Pons (tissue), 1 donor: ENCODE measurements at regions not wholly inside any gene's neighbourhood (a gene's known extent, or its start where the extent isn't known, plus 50 kb on each side); places are given as distances from the start of the nearest gene placed in this dataset.
A peak's percentile ranks its signal among the peaks of the same experiment; 100 is the strongest.
"Not testable (repeated sequence)": the region's sequence is repeated elsewhere in the genome, so short reads cannot be mapped to it uniquely, and the experiment has no call there.

Experiments used
- DNase-seq: peaks from one replicate; pipeline ENCODE4 v3.0.0-alpha.2; 2016; ENCODE audit warnings: low spot score

DNA sequence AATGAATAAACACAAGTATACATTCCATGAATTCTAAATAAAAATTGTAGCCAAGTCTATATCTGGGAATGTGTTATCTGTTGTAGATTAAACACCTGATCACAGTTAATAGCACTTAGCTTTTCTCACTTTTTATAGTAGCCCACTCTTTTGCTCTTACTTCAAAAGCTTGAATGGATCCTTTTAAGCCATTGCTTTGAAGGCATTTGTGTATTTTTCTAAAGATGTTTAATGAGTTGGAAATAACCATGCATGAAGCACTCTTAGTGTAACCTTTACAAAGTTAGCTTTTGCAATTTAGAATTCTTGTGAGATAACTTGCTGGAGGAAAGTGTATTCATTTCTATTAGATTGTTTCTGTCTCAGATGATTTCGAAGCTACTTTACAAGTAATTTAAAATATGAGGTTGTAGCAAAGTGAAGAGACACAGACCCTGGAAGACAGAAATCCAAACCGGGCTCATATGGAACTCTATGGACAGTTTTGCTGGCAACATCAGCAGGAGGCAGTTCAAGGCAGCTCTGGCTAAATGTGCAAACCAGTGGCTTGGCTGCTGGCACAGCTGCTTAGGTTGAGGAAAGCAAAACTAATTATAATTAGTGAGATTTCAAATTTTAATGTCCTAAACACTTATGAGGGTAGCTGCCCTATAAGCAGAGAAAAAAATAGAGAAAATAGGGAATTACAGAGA is 469.8 kb upstream of the ZEB2 start:
- no peak for DNase-seq

DNA sequence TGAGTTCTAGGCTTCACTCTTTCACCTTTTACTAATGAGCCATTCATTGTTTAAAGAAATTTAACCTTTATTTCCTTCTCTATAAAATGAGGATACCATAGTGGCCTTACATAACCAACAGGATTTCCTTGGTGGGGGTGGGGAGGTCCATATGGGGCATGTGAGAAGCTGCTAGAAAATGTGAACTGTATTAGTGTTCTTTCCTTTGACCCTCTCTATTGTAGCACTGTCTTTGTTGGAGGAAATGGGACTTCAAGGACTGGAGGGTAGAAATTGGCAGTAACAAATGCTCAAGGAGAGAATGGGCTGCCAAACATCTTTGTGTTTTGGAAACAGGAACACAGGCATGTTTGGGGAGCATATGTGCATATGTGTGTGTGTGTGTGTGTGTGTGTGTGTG is 468.7 kb upstream of the ZEB2 start:
- no peak for DNase-seq

GRCh38 chr2:144986691-144987090 is 466.8 kb upstream of the ZEB2 start:
- no peak for DNase-seq

GRCh38 chr2:144984038-144984437 is 464.1 kb upstream of the ZEB2 start:
- DNase-seq = no peak

- DNase-seq = no peak
Measured at GRCh38 chr2:144983107-144983506, 463.2 kb upstream of the ZEB2 start.

DNA sequence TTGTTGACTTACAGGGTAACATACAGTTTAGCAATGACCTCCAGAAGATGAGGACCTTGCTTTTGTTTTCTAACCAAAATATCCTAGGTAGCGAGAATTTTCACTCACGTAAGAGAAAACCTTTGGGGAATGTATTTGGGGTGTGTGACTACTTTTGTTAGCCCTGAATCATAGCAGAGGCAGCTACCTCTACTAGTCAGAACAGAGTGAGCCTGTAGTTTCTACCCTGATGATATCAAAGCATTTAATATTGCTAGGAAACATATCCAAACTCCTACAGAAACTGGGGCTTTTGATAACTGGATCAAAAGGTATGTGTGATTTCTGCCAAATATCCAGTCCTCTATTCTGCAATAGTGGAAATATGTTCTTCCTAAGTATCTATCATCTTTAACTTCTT is 462.6 kb upstream of the ZEB2 start:
- DNase-seq = no peak

DNA sequence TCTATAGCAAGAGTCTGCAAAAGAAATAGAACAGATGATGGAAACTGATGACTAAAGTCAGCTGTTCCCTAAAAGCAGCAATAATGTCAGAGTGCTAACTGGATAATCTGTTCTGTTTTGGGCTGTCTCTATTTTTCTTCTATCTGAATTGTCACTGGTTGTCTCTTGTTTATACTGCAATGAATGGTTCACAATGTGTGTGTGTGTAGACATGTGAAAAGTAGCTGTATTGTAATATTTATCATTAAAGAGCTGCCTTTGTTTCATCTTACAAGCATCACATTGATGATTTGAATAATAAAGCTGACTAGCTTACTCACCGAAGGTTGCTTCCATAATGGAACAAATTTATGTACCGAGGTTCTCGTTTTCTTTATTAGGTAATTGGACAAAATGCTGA is 456.0 kb upstream of the ZEB2 start:
- DNase-seq = peak; percentile 96

DNA sequence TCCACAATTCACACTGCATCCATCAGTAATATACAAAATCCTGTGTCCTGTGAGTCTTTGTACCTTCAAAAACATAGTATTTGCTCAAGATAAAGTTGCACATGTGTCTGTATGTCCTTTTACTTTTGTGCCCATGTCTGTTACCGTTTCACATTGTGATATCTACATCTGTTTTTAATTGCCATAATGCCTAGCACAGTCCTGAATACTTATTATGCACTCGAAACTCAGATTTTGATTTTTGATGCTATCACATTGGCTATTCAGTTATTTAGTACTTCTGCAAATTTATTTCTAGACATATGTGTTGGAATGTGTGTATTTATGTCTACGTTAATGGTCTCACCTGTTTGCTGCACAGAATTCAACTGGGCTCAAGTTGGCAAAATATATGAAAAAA is 452.8 kb upstream of the ZEB2 start:
- DNase-seq = no peak

DNA sequence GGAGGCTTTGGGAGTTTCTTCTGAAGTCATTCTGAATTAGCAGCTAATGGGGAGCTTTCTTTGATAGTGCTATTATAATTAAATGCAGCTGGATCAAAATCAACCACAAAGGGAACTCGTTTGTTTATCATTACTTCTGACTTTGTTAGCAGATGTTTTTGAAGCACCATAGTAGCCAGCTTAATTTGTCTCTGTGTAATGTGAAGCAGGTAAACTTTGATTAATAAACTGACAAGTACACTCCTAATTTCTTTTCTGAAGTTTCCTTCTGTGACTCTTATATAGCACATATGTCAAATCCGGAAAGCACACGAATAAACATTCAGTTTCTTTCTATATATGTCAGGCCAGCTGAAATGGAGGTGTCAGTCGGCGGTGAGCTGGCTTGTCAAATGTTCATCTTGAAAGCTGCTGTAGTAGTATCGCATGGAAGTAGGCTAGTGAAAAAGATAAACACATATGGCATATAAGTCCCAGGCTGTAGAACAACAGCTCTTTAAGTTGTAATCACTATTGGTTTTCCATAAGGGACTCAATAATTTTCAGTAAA is 451.9 kb upstream of the ZEB2 start:
- no peak for DNase-seq

GRCh38 chr2:144970410-144970809 is 450.5 kb upstream of the ZEB2 start:
- DNase-seq = not testable (repeated sequence)

DNA sequence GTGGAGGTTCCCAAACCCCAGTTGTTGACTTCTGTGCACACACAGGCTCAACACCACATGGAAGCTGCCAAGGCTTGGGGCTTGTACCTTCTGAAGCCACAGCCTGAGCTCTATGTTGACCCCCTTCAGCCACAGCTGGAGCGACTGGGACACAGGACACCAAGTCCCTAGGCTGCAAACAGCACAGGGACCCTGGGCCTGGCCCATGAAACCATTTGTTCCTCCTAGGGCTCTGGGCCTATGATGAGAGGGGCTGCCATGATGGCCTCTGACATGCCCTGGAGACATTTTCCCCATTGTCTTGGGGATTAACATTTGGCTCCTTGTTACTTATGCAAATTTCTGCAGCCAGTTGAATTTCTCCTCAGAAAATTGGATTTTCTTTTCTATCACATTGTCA is 449.6 kb upstream of the ZEB2 start:
- not testable (repeated sequence) for DNase-seq

GRCh38 chr2:144967961-144968360 is 448.0 kb upstream of the ZEB2 start:
- DNase-seq = no peak

- no peak for DNase-seq
Measured at GRCh38 chr2:144965172-144965571, 445.3 kb upstream of the ZEB2 start.

DNA sequence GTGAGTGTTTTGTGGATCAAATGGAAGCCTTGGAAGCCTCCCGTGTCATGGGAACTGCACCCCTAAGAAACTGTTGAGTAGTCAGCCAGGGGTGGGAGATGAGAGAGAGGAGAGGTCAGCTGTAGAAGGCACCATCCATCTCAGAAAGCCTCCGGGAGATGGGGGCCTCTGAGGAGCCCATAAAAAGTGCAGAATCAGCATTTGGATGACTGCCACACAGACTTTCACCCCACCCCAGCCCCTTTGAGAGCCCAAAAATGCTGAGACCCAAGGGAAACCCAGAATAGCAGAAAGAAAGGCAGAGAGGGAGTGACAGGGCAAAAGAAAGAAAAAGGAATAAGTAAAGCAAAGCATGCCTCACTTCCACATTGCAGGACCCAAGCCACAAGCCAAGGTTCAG is 443.1 kb upstream of the ZEB2 start:
- no peak for DNase-seq

- DNase-seq = no peak
Measured at GRCh38 chr2:144959416-144959815, 439.5 kb upstream of the ZEB2 start.

GRCh38 chr2:144950899-144951560 is 431.1 kb upstream of the ZEB2 start:
- DNase-seq = peak; percentile 49

DNA sequence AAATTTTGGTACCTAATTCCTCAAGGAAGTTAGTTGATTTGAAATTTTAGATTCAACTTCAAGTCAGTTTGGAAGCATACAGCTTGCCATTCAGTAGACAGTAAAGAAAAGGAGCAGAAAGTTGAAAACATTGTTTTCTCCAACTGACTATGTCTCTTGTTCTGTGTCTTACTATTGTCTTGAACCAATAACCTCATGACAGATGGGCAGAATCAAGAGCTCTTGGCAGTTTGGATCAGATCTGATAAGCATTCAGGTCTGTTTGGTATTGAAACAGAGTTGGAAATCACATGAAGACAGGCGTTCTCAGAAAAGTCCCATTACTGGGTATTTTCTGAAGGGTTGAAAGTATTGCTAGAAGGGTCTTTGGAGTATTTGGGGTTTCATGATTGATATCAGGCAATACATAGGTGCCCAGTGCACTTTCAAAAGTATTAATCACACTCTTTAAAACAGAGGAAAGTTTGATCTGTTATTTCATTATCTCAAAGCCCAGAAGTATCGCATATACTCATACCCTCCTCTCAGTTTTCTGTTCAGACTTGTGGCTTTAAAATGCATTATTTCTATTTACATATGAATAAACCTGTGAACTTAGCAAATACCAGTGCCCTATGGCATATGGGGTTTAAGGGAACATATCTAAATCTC is 428.4 kb upstream of the ZEB2 start:
- DNase-seq = no peak

DNA sequence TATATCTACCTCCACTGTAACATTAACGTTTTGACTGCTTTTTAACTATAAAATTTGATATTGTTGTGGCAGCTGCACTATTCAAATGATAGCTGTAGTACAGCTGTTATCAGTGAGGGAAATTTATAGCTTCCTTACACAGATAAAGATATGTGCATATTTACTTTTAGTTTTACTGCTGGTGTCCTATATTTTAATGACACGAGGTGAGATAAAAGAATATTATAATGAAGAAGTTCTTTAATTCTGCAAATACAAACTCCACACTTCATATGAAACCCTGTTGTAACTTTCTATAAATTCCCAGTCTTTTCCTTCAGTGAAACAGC is 427.8 kb upstream of the ZEB2 start:
- no peak for DNase-seq

DNA sequence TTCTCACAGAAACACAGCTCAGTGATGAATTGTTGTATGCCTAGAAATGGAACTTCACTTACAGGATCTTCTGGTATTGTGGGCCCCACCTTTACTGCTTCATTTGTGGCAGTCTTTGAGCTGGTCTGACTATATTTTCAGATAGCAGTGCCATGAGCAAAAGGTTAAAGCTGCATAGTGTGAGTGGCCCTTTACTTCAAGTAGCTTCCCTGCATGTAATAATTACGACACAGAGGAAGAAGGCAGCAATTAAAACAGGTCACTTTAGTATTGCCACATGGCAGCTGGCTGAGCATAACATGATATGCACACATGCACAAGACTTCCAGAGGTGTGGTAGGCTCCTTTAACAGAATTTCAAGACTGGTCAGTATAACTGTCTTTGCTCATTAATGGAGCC is 426.3 kb upstream of the ZEB2 start:
- no peak for DNase-seq

DNA sequence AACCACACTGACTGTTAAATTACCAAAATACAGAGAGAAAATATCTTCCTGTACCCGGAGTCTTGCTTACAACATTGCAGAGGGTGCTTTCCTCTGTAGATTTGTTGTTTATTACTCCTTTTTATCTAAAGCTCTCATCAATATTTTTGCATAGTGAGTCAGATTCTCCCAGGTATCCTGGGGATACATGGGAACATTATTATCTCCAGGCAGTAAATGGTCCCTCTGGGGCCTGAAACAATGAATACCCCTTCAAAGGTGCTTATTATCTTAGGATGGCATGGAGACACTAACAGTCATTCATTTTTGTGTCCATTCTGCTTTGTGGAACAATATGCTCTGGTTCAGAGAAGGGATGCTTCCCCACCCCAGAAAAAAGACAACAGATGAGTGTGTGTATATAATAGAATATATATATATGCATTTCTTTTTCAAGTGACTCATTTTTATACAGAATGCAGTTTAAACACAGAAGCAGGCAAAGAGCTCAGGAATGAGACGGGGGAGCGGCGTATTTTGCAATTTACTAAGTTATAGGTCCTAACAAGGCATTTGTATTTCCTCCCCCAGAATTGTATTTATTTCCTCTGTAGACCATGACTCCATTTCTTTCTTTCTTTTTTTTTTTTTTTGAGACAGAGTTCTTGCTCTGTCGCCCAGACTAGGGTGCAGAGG is 424.8 kb upstream of the ZEB2 start:
- no peak for DNase-seq

GRCh38 chr2:144943986-144944385 is 424.1 kb upstream of the ZEB2 start:
- DNase-seq = no peak

GRCh38 chr2:144943293-144943941 is 423.5 kb upstream of the ZEB2 start:
- DNase-seq = no peak
